D341Med (cell line): ENCODE measurements at regions not wholly inside any gene's neighbourhood (a gene's known extent, or its start where the extent isn't known, plus 50 kb on each side); places are given as distances from the start of the nearest gene placed in this dataset.
"Not testable (repeated sequence)": the region's sequence is repeated elsewhere in the genome, so short reads cannot be mapped to it uniquely, and the experiment has no call there.

Experiments
- DNase-seq: peaks from one replicate; pipeline ENCODE4 v3.0.0; 2012; ENCODE audit warnings: low spot score

- DNase-seq = no peak
These were observed 458.6 kb upstream of the ATXN8OS start for GRCh38 chr13:69649063-69649392.

- DNase-seq = no peak
These were observed 459.1 kb upstream of the ATXN8OS start for GRCh38 chr13:69648340-69649062.

- DNase-seq = no peak
These were observed 463.2 kb upstream of the ATXN8OS start for GRCh38 chr13:69644447-69644846.

- DNase-seq = peak; percentile 38
These were observed 465.9 kb upstream of the ATXN8OS start for GRCh38 chr13:69641773-69642172.

- no peak for DNase-seq
These were observed 474.6 kb upstream of the ATXN8OS start for GRCh38 chr13:69633044-69633443.

GRCh38 chr13:69623973-69624372 lies 483.7 kb upstream of the ATXN8OS start:
- no peak for DNase-seq

- DNase-seq = peak; percentile 61
These were observed 488.0 kb upstream of the ATXN8OS start for GRCh38 chr13:69619651-69620050.

GRCh38 chr13:69618838-69619237 lies 488.8 kb upstream of the ATXN8OS start:
- no peak for DNase-seq

GRCh38 chr13:69618393-69618792 lies 489.2 kb upstream of the ATXN8OS start:
- DNase-seq = no peak

GRCh38 chr13:69617587-69617986 lies 490.0 kb upstream of the ATXN8OS start:
- no peak for DNase-seq

- DNase-seq = no peak
These were observed 491.2 kb upstream of the ATXN8OS start for GRCh38 chr13:69616396-69616795.

- not testable (repeated sequence) for DNase-seq
These were observed 492.6 kb upstream of the ATXN8OS start for GRCh38 chr13:69615055-69615454.

- DNase-seq = no peak
These were observed 502.9 kb upstream of the ATXN8OS start for GRCh38 chr13:69604698-69605097.

- DNase-seq = no peak
These were observed 504.3 kb upstream of the ATXN8OS start for GRCh38 chr13:69603144-69603853.

- no peak for DNase-seq
These were observed 506.0 kb upstream of the ATXN8OS start for GRCh38 chr13:69601661-69602060.

GRCh38 chr13:69600811-69601210 lies 506.8 kb upstream of the ATXN8OS start:
- no peak for DNase-seq

GRCh38 chr13:69597088-69597487 lies 510.5 kb upstream of the ATXN8OS start:
- DNase-seq = no peak

- DNase-seq = no peak
These were observed 512.4 kb upstream of the ATXN8OS start for GRCh38 chr13:69595181-69595580.

- DNase-seq = no peak
These were observed 516.2 kb upstream of the ATXN8OS start for GRCh38 chr13:69591437-69591836.

- no peak for DNase-seq
These were observed 517.9 kb upstream of the ATXN8OS start for GRCh38 chr13:69589531-69590235.

GRCh38 chr13:69585656-69586055 lies 522.0 kb upstream of the ATXN8OS start:
- no peak for DNase-seq

GRCh38 chr13:69580255-69580654 lies 527.4 kb upstream of the ATXN8OS start:
- DNase-seq = no peak

GRCh38 chr13:69579351-69579750 lies 528.3 kb upstream of the ATXN8OS start:
- no peak for DNase-seq
